HG03175 (cell line): ENCODE measurements at regions not wholly inside any gene's neighbourhood (a gene's known extent, or its start where the extent isn't known, plus 50 kb on each side); places are given as distances from the start of the nearest gene placed in this dataset.
A peak's percentile ranks its signal among the peaks of the same experiment; 100 is the strongest.

ENCODE experiments used
- ATAC-seq: cut with Tn5 transposase; IDR thresholded peaks from one replicate; pipeline ENCODE4 v1.9.1; 2021; ENCODE audit warnings: mild to moderate bottlenecking, moderate library complexity; ENCODE audit not compliant: unreplicated experiment

DNA sequence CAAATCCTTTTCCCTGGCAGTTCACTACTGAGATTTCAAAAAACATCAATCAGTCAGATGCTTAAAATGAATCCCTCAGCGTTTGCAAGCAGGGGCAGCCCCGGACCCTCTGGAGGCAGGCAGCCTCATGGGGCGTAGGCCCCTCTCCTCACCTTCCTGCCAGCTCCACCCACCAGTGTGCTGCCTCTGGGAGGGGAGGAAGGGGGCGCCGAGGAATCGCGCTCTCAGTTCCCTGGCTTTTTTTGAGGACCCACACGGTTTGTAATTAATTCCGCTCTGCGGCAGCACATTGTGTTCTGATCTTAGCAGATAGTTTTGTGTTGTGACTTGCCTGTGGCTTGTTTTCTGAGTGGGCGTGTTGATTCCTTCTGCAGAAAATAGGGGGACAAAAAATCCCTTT lies 159.9 kb downstream of the KLF13 start:
- no peak for ATAC-seq

DNA sequence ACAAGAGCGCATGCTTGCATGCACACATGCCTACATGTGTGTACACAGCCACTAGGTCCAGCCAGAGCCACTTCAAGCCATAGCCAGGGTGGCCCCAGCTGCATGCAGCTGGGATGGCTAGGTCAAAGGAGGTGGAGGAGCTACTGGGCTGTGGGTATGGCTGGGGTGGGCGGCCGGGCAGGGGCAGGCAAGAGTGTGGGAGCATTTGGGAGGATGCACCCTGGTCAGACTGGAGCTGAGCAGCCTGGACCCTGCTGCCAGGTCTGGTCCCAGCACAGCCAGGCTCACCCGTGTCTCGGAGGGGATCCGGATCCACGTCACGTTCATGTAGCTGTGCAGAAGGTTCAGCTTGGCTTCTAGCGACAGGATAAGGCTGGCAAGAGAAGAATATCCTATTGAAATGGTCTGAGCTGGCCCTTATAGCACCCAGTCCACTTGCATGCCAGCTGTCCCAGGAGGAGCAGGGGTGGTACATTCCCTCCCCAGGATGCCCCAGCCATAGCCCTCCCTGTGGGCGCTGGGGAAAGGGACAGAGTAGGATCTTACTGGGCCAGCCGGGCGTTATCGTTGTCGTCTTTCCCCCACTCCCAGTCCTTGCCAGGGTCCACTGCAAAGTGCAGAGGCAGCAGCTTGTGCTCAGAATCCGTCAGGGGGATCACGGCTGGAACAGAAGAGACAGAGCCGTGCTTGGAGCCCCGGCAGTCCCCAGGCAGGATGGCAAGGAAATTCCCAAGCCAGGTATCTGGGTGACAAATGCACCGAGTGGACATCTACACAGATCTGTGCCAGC lies 160.5 kb downstream of the KLF13 start:
- ATAC-seq, result no peak

- peak; percentile 14 for ATAC-seq
Measured at GRCh38 chr15:31487811-31488436, 161.3 kb downstream of the KLF13 start.

DNA sequence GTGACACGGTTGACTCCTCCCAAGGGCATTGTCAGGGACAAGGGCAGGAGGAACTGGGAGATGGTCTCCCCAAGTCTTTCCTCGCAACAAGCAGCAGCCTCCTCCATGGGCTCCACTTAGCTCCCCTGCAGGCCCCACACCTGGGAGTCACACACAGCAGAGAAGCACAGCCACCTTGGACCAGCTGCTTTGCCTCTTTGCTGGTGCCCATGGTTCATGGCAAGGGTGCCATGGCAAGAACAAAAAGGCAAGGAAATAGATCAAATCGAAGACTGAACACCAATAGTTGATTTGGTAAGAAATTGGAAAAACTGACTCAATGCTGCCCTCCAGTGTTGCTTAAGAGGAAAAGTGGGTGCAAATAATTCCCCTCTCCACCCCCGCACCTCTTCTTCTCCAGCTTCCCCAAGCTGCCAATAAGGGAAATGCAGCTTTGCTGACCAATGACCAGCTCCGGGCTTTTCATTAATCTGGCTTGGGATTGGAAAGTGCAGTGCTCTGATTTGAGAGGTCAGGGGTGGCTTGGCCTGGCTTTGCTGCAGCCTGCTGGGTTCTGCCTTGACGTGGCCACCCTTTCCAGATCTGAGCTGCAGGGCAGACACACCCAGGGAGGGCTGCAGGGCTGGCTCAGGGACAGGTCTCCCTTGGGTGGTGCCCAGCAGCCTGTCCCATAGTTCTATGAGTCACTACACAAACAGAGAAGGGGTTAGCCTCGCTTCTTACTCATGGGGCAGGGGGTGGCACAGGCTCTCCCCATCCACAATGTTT lies 162.0 kb downstream of the KLF13 start:
- ATAC-seq, result peak; percentile 41

DNA sequence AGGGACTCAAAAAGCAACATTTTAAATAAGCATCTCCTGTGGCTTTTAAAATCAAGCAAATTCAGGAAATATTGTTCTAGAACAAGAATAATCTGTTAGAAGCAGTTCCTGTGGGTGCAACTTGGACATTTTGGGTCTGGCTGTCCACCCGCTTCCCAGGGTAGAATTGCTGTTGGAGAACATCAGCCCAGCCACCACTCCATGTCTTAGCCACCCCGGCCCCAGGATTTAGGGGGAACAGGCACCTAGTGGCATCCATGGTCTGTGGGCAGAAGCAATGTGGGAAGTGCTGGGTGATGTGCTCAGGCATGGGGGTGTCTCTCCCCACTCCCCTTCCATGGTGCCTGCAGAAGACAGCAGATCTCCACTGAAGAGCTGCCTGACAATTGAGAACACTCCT lies 162.6 kb downstream of the KLF13 start:
- no peak for ATAC-seq

DNA sequence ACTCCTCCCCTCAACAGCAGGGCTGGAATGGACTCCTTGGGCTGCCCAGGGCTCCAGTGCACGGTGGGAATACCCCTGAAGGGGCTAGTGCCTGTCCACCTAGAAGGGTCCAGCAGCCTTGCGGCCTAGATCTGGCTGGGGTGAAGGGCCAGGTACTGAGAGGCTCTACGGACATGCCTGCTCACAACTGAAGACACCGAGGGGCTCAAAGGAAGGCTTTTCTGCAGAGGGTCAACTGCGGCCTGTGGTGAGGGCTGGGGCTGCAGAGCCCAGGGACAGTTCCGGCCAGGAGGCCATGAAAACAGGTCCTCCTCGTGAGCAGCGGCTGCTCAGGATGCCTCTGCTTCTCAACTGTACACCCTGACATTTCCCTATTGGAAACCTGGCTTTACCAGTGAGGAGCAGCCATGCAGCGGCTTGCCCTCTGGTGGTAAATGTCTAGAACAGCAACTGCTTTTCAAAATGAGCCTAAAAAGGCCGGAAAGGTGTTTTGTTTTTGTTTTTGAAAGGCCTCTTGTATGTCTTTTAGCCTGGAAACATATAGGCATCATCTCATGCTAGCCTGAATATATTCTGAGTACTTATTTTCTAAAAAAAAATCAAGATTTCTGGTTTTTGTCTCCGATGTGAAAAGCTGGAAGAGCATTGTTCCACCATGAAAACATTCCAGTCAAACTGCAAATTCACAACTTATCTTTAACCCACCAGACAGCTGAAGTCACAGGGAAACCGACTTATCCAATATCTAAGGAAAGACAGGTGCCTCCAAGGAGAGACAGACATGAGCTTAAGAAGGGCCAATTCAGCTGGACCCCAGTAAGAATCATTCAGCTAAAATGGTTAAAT lies 163.4 kb downstream of the KLF13 start:
- no peak for ATAC-seq

- no peak for ATAC-seq
Measured at GRCh38 chr15:31494786-31495185, 168.2 kb downstream of the KLF13 start.

- ATAC-seq, result no peak
Measured at GRCh38 chr15:31495281-31495680, 168.6 kb downstream of the KLF13 start.

DNA sequence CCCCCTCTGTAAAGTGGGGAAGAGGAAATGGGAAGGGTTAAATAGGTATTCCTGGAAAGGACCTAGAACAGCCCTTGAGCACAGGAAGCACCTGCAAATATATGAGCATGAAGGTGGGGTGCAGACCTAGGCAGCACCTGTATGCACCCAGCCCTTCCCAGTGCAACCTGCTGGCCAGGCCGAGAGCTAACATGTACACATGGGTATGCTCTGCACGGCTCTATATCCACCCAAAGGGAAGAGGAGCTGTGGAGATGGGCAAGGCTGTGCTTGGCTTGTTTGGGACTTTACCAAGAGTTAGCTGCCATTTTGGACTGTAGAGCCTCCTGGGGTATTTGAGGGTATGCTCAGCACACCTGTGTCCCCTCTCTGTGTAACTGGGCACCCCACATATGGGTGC lies 171.2 kb downstream of the KLF13 start:
- no peak for ATAC-seq

DNA sequence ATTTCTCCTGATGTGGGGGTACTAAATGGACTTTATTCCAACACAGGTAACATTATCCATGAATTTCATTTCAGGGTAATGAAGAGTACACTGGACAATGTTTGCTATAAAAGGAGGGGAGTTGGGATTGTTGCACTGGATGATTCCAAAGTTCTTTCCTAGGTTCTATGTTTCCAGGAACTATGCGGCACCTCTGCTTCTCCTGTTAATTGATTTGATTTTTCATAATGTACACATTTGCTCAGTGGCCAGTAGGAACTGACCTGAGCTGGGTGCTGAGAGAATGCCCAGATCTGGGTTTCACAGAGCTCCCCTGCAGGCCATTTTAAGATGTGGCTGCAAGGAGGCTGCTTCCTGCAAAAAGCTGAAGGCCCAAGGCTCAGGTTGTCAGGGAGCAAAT lies 171.7 kb downstream of the KLF13 start:
- no peak for ATAC-seq

DNA sequence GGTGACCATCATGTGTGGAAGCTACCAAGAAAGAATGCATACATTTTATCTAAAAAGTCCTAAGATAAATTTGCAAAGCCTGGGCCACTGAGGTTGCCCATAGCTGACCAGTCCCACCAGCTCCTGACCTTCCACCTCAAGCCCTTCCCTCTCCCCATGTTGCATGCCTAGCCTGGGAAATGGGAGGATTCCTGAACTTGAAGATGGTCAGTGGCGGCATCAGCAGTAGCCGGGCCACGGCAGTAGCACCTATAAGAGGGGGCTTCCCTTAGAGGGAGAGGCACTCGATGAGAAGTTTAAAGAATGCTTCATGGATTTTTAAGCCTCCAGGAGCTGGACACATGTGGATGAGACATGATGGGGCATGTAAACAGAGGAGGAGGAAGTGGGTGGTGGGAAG lies 172.1 kb downstream of the KLF13 start:
- no peak for ATAC-seq

DNA sequence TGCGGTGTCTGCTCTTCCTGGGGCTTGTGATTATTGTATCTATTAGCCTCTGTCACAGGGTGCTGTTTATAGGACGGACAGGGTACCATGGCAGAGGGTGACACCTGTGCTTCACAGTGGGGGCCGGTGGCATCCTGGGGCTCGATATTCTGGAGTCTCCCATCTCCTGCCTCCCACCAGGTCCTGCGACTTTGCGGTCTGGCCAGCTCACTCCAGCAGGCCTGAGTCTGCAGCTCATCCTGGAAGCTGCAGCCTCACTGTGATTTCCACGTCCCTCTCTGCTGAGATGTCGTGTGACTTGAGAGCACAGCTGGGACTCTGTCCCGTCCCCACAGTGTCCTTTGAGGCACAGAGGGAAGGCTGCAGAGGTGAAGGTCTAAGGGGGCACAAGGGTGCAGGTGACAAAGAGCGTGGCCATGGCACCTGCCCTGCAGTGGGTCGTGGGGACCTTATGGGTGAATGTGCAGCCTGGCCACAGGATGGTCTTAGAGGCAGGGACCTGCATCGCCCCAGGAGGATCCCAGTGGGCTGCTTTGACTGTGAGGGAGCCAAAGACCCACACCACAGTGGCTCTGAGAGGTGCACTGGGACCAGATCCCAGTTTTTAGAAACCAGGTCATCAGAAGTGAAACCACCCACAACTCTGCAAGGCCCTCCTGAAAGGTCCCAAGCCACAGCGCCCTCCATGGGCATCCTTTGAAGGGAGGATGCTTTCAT lies 172.8 kb downstream of the KLF13 start:
- ATAC-seq, result no peak

DNA sequence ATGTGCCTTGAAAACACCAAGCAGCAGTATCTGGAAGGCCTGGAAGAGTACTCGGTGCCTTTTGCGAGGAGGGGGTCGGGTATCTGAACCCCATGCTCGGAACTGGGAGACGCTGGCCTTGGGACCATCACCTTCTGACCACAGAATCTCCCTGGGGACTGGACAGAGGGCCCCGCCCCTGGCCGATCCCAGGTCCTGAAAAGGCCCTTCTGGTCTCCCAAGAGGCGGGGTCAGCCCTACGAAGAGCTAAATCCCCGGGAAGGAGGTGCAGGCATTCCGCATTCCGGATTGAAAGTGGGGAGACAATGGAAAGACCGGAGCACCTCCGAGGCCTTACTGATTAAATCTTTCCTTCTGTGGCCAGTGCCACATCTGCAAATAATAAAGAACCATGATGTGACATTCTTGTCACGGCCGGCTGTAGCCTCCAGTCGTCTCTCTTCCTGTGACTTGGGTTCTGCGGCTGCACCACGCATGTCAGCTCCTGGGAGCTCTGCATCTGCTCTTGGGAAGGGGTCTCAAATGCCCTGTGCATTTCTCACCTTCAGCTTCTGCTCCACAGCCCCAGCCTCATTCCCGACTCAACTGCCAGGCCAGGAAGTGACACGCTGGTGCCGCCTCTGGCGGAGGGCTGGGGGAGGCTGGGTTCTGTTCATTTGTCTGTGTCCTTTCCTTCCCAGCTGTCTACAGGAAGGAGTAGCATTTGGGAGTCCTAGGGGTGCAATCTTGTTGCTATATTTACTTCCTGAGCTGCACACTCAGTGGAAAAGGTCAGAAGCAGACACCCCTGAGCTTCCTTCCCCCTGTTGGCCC lies 173.5 kb downstream of the KLF13 start:
- no peak for ATAC-seq

GRCh38 chr15:31500766-31501449 lies 174.3 kb downstream of the KLF13 start:
- ATAC-seq, result no peak

- ATAC-seq, result no peak
Measured at GRCh38 chr15:31501536-31502157, 175.0 kb downstream of the KLF13 start.

DNA sequence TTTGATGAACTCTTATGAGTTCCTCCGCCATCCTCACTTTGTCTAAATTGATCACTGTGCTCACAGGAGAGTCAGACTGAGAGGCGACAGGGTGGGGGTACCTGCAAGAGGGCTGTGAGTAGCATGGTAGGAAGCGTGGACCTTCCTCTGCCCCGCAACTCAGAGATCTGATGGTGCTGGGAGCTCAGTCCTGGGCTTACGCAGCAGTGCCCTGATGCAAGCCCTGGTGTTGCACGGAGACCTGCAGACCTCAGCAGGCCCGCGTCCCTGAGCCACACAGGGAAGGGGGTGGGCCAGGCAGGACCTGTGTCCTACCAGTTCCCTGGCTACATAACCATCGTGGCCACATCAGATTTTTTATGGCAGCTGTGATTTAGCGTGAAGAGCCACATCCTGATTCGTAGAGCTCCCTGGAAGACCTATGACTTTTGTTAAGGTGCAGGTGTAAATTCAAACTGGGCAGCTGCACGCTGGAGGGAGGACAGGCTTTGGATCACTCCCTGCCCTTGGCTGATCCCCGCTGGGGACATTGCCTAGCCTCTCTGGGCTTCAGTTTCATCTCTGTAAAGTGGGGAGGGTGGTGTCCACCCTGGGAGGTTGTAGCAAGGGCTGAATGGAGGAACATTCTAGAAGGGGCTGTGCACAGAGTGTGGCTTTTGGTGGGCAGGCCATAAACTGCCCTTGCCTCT lies 176.1 kb downstream of the KLF13 start:
- ATAC-seq, result no peak

DNA sequence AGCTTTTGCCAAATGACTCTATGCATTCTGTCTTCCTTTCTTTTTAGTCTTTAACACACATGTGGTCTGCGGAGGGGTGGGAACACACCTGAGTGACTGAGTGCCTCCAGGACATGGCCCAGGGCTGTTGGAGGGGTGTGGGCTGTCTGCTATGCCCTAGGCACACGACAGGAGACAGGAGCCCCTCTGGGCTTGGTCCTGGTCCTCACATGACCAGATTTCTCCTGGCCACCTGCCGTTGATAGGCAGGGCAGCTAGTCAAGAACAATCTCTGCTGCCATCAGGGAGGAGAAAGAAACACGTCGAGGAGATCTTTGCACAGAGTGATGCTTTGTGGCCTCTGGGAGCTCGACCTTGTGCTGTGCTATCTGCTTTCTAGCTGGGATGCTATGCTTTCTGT lies 176.6 kb downstream of the KLF13 start:
- no peak for ATAC-seq
